Heart left ventricle (tissue), 14 donors: ENCODE measurements at regions not wholly inside any gene's neighbourhood (a gene's known extent, or its start where the extent isn't known, plus 50 kb on each side); places are given as distances from the start of the nearest gene placed in this dataset.

Source experiments
- ATAC-seq, 4 donors: fragments of 200-7000 bp; cut with Tn5 transposase; one replicate each; pipeline ENCODE4 v1.9.1; 2020 to 2022; ENCODE audit warnings: moderate library complexity in 4 of 4, mild to moderate bottlenecking in 3 of 4, moderate number of reproducible peaks in 1 of 4
- DNase-seq, 5 donors: peaks; one replicate each; pipeline ENCODE4 v3.0.0-alpha.2; 2020
- H3K27ac ChIP-seq, 12 donors: fragments of 200-600 bp; sonication (generic) in 4 of 12; one replicate each; pipeline versions ENCODE4 v1.5.0 to v1.8.0; 2016 to 2022; ENCODE audit warnings: mild to moderate bottlenecking in 2 of 12
- H3K27me3 ChIP-seq, 9 donors: fragments of 200-600 bp; sonication (generic) in 2 of 9; one replicate each; pipeline versions ENCODE4 v1.5.1 to v1.8.0; 2016 to 2022; ENCODE audit warnings: mild to moderate bottlenecking in 3 of 9
- H3K36me3 ChIP-seq, 9 donors: fragments of 200-600 bp; sonication (generic) in 2 of 9; one replicate each; pipeline versions ENCODE4 v1.5.0 to v1.8.0; 2018 to 2022; ENCODE audit warnings: mild to moderate bottlenecking in 2 of 9
- H3K4me1 ChIP-seq, 12 donors: fragments of 200-600 bp; sonication (generic) in 4 of 12; one replicate each; pipeline versions ENCODE4 v1.5.0 to v1.8.0; 2016 to 2022; ENCODE audit warnings: mild to moderate bottlenecking in 3 of 12
- H3K4me3 ChIP-seq, 12 donors: fragments of 200-600 bp; sonication (generic) in 4 of 12; one replicate each; pipeline versions ENCODE4 v1.5.0 to v1.8.0; 2017 to 2022; ENCODE audit warnings: mild to moderate bottlenecking in 9 of 12, moderate library complexity in 4 of 12
- H3K9me3 ChIP-seq, 12 donors: fragments of 200-600 bp; sonication (generic) in 4 of 12; one replicate each; pipeline versions ENCODE4 v1.5.0 to v1.8.0; 2016 to 2022; ENCODE audit warnings: mild to moderate bottlenecking in 1 of 12
- CTCF ChIP-seq, 12 donors: fragments of 200-600 bp; sonication (generic) in 4 of 12; IDR thresholded peaks; one replicate each; pipeline versions ENCODE4 v1.5.0 to v1.8.0; 2018 to 2022; ENCODE audit warnings: antibody characterized with exemption in 12 of 12, mild to moderate bottlenecking in 5 of 12
- POLR2A ChIP-seq, 2 donors: fragments of 450-650 bp; IDR thresholded peaks; one replicate each; pipeline ENCODE4 v1.6.1; 2017; ENCODE audit warnings: antibody characterized with exemption in 2 of 2, mild to moderate bottlenecking in 2 of 2, moderate library complexity in 2 of 2
- intact Hi-C, 10 donors: fragments of 100-400 bp; cut with DNase I; formaldehyde crosslinking; loops; one replicate each; pipeline versions ENCODE4 v1.11.1 to v1.14.2; 2022
- donor health status: ischemic (EF 13 %, LVEDD 7.1; RV severe dilation, severe dysfunction).
- donor health status: DM: no; HTN: yes; CAD: no.
- donor health status: DM: no; HTN: no; CAD: no.
- donor health status: ischemic (EF 25% LVEDD 6.9; RV normal size, moderate dysfunction).
- donor health status: ischemic (EF 25% LVEDD 5.7; RV mildly dilated, moderate dysfunction).
- donor health status: DM: yes; HTN: yes; CAD: no.
- donor health status: ischemic (EF 35%, LVEDD 5.7; RV mildly dilated, moderate dysfunction).
- donor health status: nonischemic (EF 11% LVEDD 7.7; RV severe dilation, severe dysfunction).
- donor health status: DM: yes; HTN: yes; CAD: no.
- donor health status: PGD.
- donor health status: ischemic (EF 29% LVEDD 5.4; RV normal size, mild dysfunction).
- donor health status: nonischemic (EF 23%, LVEDD 6.1; RV moderate dilation, normal function).

GRCh38 chr11:7197469-7197868 lies 54.2 kb upstream of the SYT9 start:
- DNase-seq, result no peak
- intact Hi-C loops, result no loop called here
- H3K4me1 ChIP-seq, result no peaks in the 10 kb centered on the region
- H3K36me3 ChIP-seq, result no peaks in the 10 kb centered on the region
- ATAC-seq, result no peak
- no peak overlapping the region for H3K27ac ChIP-seq
- H3K4me3 ChIP-seq, result no peak overlapping the region
- TF ChIP-seq CTCF (IDR thresholded peaks at IDR 0.05), result no peak
- TF ChIP-seq POLR2A (IDR thresholded peaks at IDR 0.05), result no peak
- H3K27me3 ChIP-seq, result peaks cover 0 to 4% (median 0%) of the 10 kb centered on the region in 9 donors
- no peaks in the 10 kb centered on the region for H3K9me3 ChIP-seq
